Rectal smooth muscle tissue (tissue), 1 donor: ENCODE measurements at regions not wholly inside any gene's neighbourhood (a gene's known extent, or its start where the extent isn't known, plus 50 kb on each side); places are given as distances from the start of the nearest gene placed in this dataset.

Experiments
- H3K27ac ChIP-seq: one replicate; pipeline ENCODE4 v1.7.0; 2013; ENCODE audit warnings: low read depth, low read length, inconsistent platforms
- H3K27me3 ChIP-seq: one replicate; pipeline ENCODE4 v1.7.0; 2013; ENCODE audit warnings: low read length; ENCODE audit not compliant: control insufficient read depth, insufficient read depth
- H3K36me3 ChIP-seq: one replicate; pipeline ENCODE4 v1.7.0; 2013; ENCODE audit warnings: low read length; ENCODE audit not compliant: control insufficient read depth, insufficient read depth
- H3K4me1 ChIP-seq: one replicate; pipeline ENCODE4 v1.7.0; 2013; ENCODE audit warnings: low read length; ENCODE audit not compliant: control insufficient read depth, insufficient read depth
- H3K4me3 ChIP-seq: one replicate; pipeline ENCODE4 v1.7.0; 2013; ENCODE audit warnings: low read length
- H3K9ac ChIP-seq: one replicate; pipeline ENCODE4 v1.7.0; 2013; ENCODE audit warnings: low read length

DNA sequence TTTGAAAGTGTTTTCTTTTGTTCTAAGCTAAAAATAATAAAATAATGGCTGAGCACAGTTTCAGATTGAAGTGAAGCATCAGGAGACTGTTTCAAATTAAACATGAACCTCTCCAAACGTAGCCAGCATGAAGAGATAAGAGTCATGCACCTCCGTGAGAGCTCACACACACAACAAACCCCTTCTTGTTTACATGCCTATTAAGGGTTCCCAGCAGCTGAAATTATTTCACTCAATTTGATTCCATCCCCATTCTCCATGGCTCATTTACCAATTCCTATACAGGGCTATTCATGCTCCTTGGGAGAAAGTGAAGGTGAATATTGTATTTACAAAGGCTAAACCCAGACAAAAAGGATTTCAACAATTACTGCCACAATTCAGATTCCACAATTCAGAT is 954.1 kb upstream of the INTU start:
- H3K27ac ChIP-seq, result no peak overlapping the region
- H3K4me1 ChIP-seq, result no peaks in the 10 kb centered on the region
- H3K36me3 ChIP-seq, result no peaks in the 10 kb centered on the region
- no peak overlapping the region for H3K9ac ChIP-seq
- H3K4me3 ChIP-seq, result no peak overlapping the region
- no peaks in the 10 kb centered on the region for H3K27me3 ChIP-seq

DNA sequence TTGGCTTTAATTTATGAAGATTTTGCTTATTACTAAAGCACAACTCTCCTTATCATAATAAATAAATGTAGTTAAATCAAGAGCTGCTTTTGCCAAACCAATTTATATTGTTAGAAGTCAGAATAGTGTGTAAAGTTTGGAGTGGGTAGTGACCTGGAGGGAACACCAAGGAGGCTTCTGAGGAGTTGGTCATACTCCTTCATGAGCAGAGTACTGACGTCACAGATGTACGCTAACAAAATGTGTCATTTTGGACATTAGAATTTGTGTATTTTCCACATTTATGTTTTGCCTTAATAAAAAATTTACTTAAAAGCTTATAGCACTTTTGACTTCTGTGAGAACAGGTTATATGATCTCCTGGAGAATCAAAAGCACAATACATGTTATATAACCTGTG is 953.5 kb upstream of the INTU start:
- H3K9ac ChIP-seq, result no peak overlapping the region
- no peak overlapping the region for H3K27ac ChIP-seq
- no peaks in the 10 kb centered on the region for H3K4me1 ChIP-seq
- no peak overlapping the region for H3K4me3 ChIP-seq
- H3K27me3 ChIP-seq, result no peaks in the 10 kb centered on the region
- H3K36me3 ChIP-seq, result no peaks in the 10 kb centered on the region

DNA sequence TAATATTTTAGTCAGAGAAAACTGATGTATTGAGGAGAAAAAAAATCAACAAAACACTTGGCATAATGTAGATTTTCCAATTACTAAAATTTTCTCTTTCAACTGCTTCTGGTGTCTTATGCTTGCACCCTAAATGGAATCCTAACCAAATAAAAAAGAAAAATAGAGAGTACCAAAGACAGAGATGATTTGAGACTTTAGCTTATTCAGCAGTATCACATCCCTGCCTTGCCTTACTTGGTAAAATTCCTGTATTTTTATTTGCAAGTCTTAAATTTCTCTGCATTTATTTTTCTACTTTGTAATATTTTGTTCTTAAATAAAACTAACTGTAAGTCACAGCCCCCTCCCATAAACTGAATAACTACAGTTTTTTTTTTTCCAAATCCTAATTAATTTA is 950.5 kb upstream of the INTU start:
- no peak overlapping the region for H3K4me3 ChIP-seq
- no peak overlapping the region for H3K27ac ChIP-seq
- H3K4me1 ChIP-seq, result no peaks in the 10 kb centered on the region

DNA sequence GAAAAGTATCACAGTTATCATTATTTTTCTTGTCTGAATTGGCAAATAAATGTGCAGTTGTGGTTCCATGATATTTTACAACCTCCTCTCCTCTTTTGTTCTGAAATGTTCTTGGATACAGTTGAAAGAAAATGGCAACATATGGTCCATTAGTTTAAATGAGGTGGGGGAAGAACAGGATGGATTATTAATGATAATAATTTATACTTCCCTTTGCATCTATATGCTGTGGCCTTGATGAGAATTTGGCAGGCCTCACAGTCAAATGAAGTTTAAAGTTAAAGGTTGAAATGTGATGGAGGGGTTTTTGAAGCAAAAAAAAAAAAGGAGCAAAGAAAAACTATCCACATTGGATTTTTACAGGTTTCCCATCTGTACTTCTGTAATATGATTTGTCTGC is 946.3 kb upstream of the INTU start:
- Histone ChIP-seq H3K4me1 (no peaks in the 10 kb centered on the region), H3K4me3 (no peak overlapping the region), H3K27ac (no peak overlapping the region), H3K27me3 (no peaks in the 10 kb centered on the region), H3K9ac (no peak overlapping the region), H3K36me3 (no peaks in the 10 kb centered on the region)

More for the DNA sequence above, 950.5 kb upstream of the INTU start:
- H3K36me3 ChIP-seq, result no peaks in the 10 kb centered on the region
- H3K9ac ChIP-seq, result no peak overlapping the region
- no peaks in the 10 kb centered on the region for H3K27me3 ChIP-seq

DNA sequence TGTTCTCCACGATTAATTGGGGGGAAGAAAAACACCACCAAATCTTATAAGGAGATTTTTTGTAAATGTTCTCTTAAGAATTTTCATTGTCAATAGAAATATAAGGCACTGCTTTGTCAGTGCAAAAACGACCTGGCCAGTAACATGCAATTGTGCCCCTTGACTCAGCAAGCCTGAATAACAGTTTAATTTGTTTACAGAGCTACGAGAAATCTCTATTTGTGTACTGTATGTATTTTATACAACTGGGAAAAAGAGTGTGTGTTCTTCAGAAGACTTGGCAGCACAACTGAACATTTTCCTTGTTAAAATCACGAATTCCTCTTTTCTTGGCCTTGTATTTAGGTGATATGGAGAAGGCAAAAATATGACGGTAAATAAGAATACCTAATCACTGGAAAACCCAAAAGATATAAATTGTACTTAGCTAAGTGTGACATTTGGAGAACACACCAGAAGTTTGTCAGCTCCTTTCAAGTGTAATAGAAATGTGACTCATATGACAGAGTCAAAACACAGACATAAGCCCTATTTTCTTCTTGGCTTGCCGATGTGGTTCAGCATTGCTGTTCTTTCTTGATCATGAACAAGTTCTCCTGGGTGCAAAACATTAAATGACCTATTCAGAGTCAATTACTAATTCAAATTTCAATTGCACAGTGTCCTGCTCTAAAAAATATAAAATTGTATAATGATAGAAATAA is 945.0 kb upstream of the INTU start:
- H3K27me3 ChIP-seq, result no peaks in the 10 kb centered on the region
- no peaks in the 10 kb centered on the region for H3K36me3 ChIP-seq
- no peak overlapping the region for H3K4me3 ChIP-seq
- H3K27ac ChIP-seq, result no peak overlapping the region
- no peak overlapping the region for H3K9ac ChIP-seq
- no peaks in the 10 kb centered on the region for H3K4me1 ChIP-seq

DNA sequence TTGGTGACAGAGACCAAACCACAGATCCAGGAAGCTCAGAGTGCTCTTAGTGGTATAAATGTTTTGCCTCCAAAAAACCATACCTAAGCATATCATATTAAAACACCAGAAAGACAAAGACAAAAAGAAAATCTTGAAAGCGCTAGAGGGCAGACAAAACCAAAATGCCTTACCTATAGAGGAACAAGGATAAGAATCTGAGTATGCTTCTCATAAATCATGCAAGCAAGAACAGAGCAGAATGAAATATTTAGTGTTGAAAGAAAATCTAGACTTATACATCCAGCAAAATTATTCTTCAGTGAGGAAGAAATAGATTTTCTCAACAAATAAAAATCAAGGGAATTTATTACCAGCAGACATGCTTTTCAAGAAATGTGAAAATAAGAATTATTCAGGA is 941.0 kb upstream of the INTU start:
- H3K4me1 ChIP-seq, result no peaks in the 10 kb centered on the region
- H3K27me3 ChIP-seq, result no peaks in the 10 kb centered on the region
- H3K9ac ChIP-seq, result no peak overlapping the region
- H3K36me3 ChIP-seq, result no peaks in the 10 kb centered on the region
- H3K27ac ChIP-seq, result no peak overlapping the region
- H3K4me3 ChIP-seq, result no peak overlapping the region

DNA sequence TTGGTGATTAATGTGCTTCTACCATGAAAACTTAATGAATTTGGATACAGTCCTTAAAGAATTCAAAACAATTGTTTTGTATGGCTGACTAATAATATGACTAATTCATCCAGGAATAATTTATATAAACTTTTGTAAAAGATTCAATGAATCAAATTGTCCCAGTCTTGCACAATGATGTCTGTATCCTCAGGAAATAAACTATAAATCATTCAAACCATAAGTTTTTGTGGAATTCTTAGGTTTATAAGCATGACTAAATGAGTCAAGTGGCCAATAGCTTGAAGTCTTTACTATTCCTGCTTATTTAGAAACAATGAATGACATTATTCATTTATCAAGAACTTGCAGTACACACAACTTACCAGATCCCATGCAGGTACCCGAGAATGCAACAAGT is 935.0 kb upstream of the INTU start:
- no peak overlapping the region for H3K4me3 ChIP-seq
- no peaks in the 10 kb centered on the region for H3K36me3 ChIP-seq
- no peaks in the 10 kb centered on the region for H3K27me3 ChIP-seq
- H3K9ac ChIP-seq, result no peak overlapping the region
- H3K4me1 ChIP-seq, result no peaks in the 10 kb centered on the region
- no peak overlapping the region for H3K27ac ChIP-seq

DNA sequence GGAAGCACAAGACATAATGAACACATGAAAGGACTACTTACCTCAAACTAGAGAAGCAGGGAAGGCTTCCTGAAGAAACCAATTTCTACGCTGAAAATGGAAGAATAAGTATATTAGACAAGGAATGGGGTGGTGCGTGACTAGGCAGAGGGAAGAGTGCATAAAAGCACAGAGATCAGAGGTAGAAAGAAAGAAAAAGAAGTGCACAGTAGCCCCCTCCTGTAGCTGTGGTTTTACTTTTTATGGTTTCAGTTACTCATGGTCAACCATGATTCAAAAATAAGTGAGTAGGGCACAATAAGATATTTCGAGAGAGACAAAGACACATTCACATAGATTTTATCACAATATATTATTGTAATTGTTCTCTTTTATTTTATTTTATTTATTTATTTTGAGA is 934.5 kb upstream of the INTU start:
- Histone ChIP-seq H3K27me3 (no peaks in the 10 kb centered on the region), H3K4me1 (no peaks in the 10 kb centered on the region), H3K9ac (no peak overlapping the region), H3K4me3 (no peak overlapping the region), H3K36me3 (no peaks in the 10 kb centered on the region), H3K27ac (no peak overlapping the region)

DNA sequence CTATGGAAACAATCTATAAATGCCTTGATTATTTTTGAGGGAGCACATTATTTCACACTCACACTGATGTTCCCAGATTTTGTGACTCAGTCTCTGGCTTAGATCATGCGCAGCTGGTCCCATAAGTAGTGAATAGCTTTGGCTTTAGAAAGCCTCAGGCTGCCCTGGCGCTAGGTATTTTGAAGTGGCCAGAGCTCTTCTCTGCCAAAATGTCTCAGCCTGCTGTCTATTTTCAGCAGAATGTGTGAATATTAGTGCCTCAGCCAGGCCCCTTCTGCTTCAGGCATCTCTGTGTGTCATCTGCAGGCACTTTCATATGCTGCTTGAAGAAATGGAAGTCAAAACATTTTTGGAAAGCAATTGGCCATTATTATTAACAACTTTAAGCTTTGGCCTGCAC is 931.0 kb upstream of the INTU start:
- H3K4me1 ChIP-seq, result no peaks in the 10 kb centered on the region
- no peak overlapping the region for H3K27ac ChIP-seq
- no peak overlapping the region for H3K9ac ChIP-seq
- no peaks in the 10 kb centered on the region for H3K27me3 ChIP-seq
- H3K4me3 ChIP-seq, result no peak overlapping the region
- no peaks in the 10 kb centered on the region for H3K36me3 ChIP-seq

DNA sequence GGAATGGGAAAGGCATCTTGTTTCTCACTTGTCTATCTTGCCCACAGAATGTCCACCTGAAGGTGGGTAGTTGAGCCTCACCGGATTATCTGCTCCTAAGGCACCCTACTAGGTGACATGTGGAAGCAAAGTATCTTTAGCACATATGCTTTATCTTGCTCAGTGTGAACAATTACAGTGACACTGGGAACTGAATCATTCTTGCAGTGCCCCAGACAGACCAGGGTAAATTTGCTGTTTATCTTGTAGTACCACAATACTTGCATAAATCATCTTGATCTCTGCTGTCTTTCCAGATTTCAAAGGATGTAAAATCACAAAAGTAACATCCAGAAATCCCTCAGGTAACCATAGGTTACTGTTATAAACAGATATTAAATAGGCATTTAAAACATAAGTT is 930.0 kb upstream of the INTU start:
- H3K36me3 ChIP-seq, result no peaks in the 10 kb centered on the region
- no peak overlapping the region for H3K9ac ChIP-seq
- H3K27ac ChIP-seq, result no peak overlapping the region
- no peaks in the 10 kb centered on the region for H3K4me1 ChIP-seq
- no peaks in the 10 kb centered on the region for H3K27me3 ChIP-seq
- H3K4me3 ChIP-seq, result no peak overlapping the region

DNA sequence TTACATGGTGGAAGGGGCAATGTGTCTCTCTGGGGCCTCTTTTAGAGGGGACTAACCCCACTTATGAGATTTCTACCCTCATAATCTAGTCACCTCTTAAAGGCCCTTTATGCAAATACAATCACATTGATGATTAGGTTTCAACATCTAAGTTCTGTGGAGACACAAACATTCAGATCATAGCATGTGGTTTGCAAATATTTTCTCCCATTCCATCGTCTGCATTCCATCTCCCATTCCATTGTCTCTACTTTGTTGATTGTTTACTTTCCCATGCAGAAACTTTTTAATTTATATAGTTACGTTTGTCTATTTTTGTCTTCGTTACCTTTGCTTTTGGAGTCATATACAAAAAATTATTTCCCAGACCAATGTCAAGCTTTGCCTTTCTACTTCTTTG is 927.5 kb upstream of the INTU start:
- Histone ChIP-seq H3K4me1 (no peaks in the 10 kb centered on the region), H3K4me3 (no peak overlapping the region), H3K27ac (no peak overlapping the region), H3K9ac (no peak overlapping the region), H3K36me3 (no peaks in the 10 kb centered on the region), H3K27me3 (no peaks in the 10 kb centered on the region)

DNA sequence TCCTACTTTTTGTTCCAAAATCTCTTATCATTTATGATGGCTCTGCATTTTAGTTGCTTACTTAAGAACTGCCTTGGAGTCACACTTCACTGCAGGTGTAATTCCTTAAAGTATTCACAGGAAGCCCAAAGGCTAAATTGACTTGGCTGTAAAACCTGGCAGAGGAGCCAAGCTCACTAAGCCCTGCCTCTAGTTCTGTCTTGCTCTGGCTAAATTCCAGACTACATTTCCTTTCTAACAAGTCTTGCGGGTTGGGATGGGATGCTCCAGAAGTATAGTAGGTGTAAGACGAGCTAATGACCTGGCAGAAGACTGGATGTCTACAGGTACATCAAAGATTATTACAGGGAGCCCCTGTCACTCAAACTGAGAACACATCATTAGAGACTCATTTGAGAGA is 924.0 kb upstream of the INTU start:
- H3K36me3 ChIP-seq, result no peaks in the 10 kb centered on the region
- H3K9ac ChIP-seq, result no peak overlapping the region
- H3K27ac ChIP-seq, result no peak overlapping the region
- no peaks in the 10 kb centered on the region for H3K27me3 ChIP-seq
- H3K4me1 ChIP-seq, result no peaks in the 10 kb centered on the region
- H3K4me3 ChIP-seq, result no peak overlapping the region

DNA sequence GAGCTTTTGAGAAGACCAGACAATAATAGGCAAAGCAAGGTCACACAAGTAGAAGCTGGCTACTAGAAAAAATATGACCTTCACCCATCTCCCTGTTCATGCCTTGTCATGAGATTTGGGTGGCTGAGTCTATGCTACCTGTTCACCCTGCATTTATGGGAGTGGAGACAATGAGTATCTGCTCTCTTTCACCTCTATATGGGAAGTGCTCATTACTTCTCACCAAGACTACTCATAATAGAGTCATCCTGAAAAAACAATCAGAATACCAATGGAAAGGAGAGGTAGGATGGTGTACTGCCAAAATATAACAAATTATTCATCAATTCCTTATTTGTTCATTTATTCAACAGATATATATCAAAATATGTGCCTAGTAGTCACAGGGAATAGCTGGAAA is 921.8 kb upstream of the INTU start:
- Histone ChIP-seq H3K4me3 (no peak overlapping the region), H3K27me3 (no peaks in the 10 kb centered on the region), H3K36me3 (no peaks in the 10 kb centered on the region), H3K9ac (no peak overlapping the region), H3K4me1 (no peaks in the 10 kb centered on the region), H3K27ac (no peak overlapping the region)
